WI38 (cell line): ENCODE measurements at regions not wholly inside any gene's neighbourhood (a gene's known extent, or its start where the extent isn't known, plus 50 kb on each side); places are given as distances from the start of the nearest gene placed in this dataset.
A peak's percentile ranks its signal among the peaks of the same experiment; 100 is the strongest.

Experiments
- H3K4me3 ChIP-seq: 2 replicates; pipeline ENCODE4 v1.5.1; 2011; ENCODE audit warnings: low read depth, mild to moderate bottlenecking, control low read depth, low read length
- CTCF ChIP-seq: IDR thresholded peaks from 2 replicates; pipeline ENCODE4 v1.5.1; 2012; ENCODE audit warnings: low read depth, mild to moderate bottlenecking, control low read depth, low read length

GRCh38 chr1:81242103-81242502 is 558.6 kb upstream of the ADGRL2 start:
- TF ChIP-seq CTCF = no peak
- no peak overlapping the region for H3K4me3 ChIP-seq

GRCh38 chr1:81238129-81238528 is 562.6 kb upstream of the ADGRL2 start:
- peak overlapping the region; percentile 52 for H3K4me3 ChIP-seq
- no peak for TF ChIP-seq CTCF

- no peak for TF ChIP-seq CTCF
- peak overlapping the region; percentile 52 for H3K4me3 ChIP-seq
Observed at GRCh38 chr1:81237473-81238089, 563.2 kb upstream of the ADGRL2 start.

- no peak overlapping the region for H3K4me3 ChIP-seq
- TF ChIP-seq CTCF = no peak
Observed at GRCh38 chr1:81234237-81234636, 566.5 kb upstream of the ADGRL2 start.

- no peak overlapping the region for H3K4me3 ChIP-seq
- TF ChIP-seq CTCF = no peak
Observed at GRCh38 chr1:81233591-81233990, 567.1 kb upstream of the ADGRL2 start.

GRCh38 chr1:81232420-81232819 is 568.3 kb upstream of the ADGRL2 start:
- TF ChIP-seq CTCF = no peak
- no peak overlapping the region for H3K4me3 ChIP-seq

GRCh38 chr1:81231729-81232038 is 569.0 kb upstream of the ADGRL2 start:
- TF ChIP-seq CTCF = no peak

More at GRCh38 chr1:81231729-81232038, 569.0 kb upstream of the ADGRL2 start:
- H3K4me3 ChIP-seq = peak overlapping the region; percentile 9; the same call in 1 of the 2 replicates
